ENCODE measurements at regions not wholly inside any gene's neighbourhood (a gene's known extent, or its start where the extent isn't known, plus 50 kb on each side); places are given as distances from the start of the nearest gene placed in this dataset.

GRCh38 chr22:48632646-48633246, 1194.9 kb downstream of the BRD1 start:
- no peaks in the 10 kb centered on the region; a peak in 1 of 4 replicates for H3K9me3 ChIP-seq (ENCODE audit: control insufficient read depth in 1 of 2, insufficient read depth in 1 of 2, low read depth in 1 of 2, low read length in 2 of 2)
- no peak overlapping the region for H3K9ac ChIP-seq (ENCODE audit: low read length)
- intact Hi-C loops (cut with micrococcal nuclease) = no loop called here
- BruUV-seq (replicated peaks) = no TSS peak
- H3K36me3 ChIP-seq (ENCODE audit: control insufficient read depth in 1 of 2, insufficient read depth in 2 of 2, low read length in 2 of 2) = no peaks in the 10 kb centered on the region
- H3K27me3 ChIP-seq (ENCODE audit: insufficient read depth, low read length) = no peaks in the 10 kb centered on the region
- no peaks in the 10 kb centered on the region for H3K79me2 ChIP-seq (ENCODE audit: insufficient read depth, low read length)
- ChIA-PET RAD21 (ENCODE audit: low non-redundant PET in 1 of 2, low total read pairs in 2 of 2, uncharacterized antibody in 2 of 2, unreplicated experiment in 2 of 2) (no interaction called here), POLR2A (no interaction called here), CTCF (no interaction called here)
- no peaks in the 10 kb centered on the region for H3K4me1 ChIP-seq (ENCODE audit: control insufficient read depth in 1 of 2, insufficient read depth in 2 of 2, low read length in 2 of 2)
- TF ChIP-seq ELF1 (IDR thresholded peaks at IDR 0.05; ENCODE audit: borderline replicate concordance, low read depth) = no peak
- TF ChIP-seq, protein P1, sequence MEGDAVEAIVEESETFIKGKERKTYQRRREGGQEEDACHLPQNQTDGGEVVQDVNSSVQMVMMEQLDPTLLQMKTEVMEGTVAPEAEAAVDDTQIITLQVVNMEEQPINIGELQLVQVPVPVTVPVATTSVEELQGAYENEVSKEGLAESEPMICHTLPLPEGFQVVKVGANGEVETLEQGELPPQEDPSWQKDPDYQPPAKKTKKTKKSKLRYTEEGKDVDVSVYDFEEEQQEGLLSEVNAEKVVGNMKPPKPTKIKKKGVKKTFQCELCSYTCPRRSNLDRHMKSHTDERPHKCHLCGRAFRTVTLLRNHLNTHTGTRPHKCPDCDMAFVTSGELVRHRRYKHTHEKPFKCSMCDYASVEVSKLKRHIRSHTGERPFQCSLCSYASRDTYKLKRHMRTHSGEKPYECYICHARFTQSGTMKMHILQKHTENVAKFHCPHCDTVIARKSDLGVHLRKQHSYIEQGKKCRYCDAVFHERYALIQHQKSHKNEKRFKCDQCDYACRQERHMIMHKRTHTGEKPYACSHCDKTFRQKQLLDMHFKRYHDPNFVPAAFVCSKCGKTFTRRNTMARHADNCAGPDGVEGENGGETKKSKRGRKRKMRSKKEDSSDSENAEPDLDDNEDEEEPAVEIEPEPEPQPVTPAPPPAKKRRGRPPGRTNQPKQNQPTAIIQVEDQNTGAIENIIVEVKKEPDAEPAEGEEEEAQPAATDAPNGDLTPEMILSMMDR (IDR thresholded peaks at IDR 0.05 in 2 of 3, conservative IDR thresholded peaks at IDR 0.05 in 1 of 3; ENCODE audit: borderline replicate concordance in 1 of 3, insufficient read depth in 1 of 3, low read depth in 2 of 3, low read length in 2 of 3) = no peak
- no peak for TF ChIP-seq EGR1 (IDR thresholded peaks at IDR 0.05; ENCODE audit: low read depth)
- no peak for TF ChIP-seq ZNF274 (IDR thresholded peaks at IDR 0.05; ENCODE audit: low read depth, low read length)
- no peak for TF ChIP-seq RAD21 (IDR thresholded peaks at IDR 0.05; ENCODE audit: low read depth)
- TF ChIP-seq ZFX (IDR thresholded peaks at IDR 0.05) = no peak
- TF ChIP-seq, protein P2, sequence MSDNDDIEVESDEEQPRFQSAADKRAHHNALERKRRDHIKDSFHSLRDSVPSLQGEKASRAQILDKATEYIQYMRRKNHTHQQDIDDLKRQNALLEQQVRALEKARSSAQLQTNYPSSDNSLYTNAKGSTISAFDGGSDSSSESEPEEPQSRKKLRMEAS (IDR thresholded peaks at IDR 0.05) = no peak
- no peak for TF ChIP-seq JUND (IDR thresholded peaks at IDR 0.05)
- no peak for TF ChIP-seq POLR2AphosphoS5 (IDR thresholded peaks at IDR 0.05; ENCODE audit: low read depth, low read length)
- no peak for TF ChIP-seq CEBPB (IDR thresholded peaks at IDR 0.05; ENCODE audit: low read depth)
- TF ChIP-seq YY1 (IDR thresholded peaks at IDR 0.05; ENCODE audit: extremely low read depth, insufficient replicate concordance, low read depth, low read length) = no peak
- no peak for TF ChIP-seq EZH2 (IDR thresholded peaks at IDR 0.05)
- TF ChIP-seq, protein P3, sequence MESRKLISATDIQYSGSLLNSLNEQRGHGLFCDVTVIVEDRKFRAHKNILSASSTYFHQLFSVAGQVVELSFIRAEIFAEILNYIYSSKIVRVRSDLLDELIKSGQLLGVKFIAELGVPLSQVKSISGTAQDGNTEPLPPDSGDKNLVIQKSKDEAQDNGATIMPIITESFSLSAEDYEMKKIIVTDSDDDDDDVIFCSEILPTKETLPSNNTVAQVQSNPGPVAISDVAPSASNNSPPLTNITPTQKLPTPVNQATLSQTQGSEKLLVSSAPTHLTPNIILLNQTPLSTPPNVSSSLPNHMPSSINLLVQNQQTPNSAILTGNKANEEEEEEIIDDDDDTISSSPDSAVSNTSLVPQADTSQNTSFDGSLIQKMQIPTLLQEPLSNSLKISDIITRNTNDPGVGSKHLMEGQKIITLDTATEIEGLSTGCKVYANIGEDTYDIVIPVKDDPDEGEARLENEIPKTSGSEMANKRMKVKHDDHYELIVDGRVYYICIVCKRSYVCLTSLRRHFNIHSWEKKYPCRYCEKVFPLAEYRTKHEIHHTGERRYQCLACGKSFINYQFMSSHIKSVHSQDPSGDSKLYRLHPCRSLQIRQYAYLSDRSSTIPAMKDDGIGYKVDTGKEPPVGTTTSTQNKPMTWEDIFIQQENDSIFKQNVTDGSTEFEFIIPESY (IDR thresholded peaks at IDR 0.05; ENCODE audit: extremely low read depth, insufficient replicate concordance, low read length) = no peak
- TF ChIP-seq FOSL1 (IDR thresholded peaks at IDR 0.05; ENCODE audit: low read depth) = no peak
- no peak for TF ChIP-seq TCF7L2 (IDR thresholded peaks at IDR 0.05; ENCODE audit: borderline replicate concordance, extremely low read depth, insufficient read depth, insufficient read length)
- no peak for TF ChIP-seq CBX3 (IDR thresholded peaks at IDR 0.05; ENCODE audit: low read depth)
- no peak for TF ChIP-seq SRF (IDR thresholded peaks at IDR 0.05; ENCODE audit: low read depth)
- H3K9me2 ChIP-seq (ENCODE audit: insufficient read depth) = no peaks in the 10 kb centered on the region
- no peak overlapping the region for H2AFZ ChIP-seq (ENCODE audit: low read depth, low read length, poor library complexity, severe bottlenecking)
- H3K4me3 ChIP-seq (replicated peaks in 1 of 2; ENCODE audit: low read depth in 1 of 2, low read length in 2 of 2) = no peak overlapping the region
- no peak overlapping the region for H3K27ac ChIP-seq (ENCODE audit: low read depth, low read length)
- H3K4me2 ChIP-seq (ENCODE audit: low read length) = no peak overlapping the region
- H4K20me1 ChIP-seq (ENCODE audit: insufficient read depth) = no peaks in the 10 kb centered on the region
- ATAC-seq = no peak
- DNase-seq (ENCODE audit: low read depth, low spot score) = no peak
